ENCODE measurements at regions not wholly inside any gene's neighbourhood (a gene's known extent, or its start where the extent isn't known, plus 50 kb on each side); places are given as distances from the start of the nearest gene placed in this dataset.

DNA sequence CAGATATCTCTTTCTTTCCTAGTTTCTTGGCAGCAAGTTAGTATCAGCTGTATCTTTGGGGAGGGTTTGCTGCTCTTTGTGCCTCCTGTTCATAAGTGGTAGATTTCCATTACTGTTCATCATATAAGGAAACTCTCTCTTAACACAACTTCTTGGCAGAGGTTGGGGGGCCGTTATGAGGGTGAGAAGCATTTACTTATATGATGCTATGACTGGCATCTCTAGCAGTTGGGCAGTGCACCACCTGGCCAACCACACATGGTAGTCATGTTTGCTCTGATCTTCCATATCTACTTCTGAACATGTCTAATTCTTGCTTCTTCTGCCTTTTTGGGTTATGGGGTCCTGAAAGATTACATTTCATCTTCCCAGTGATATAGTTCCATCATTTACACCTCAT is 282.2 kb downstream of the CYRIA start:
- CTCF ChIA-PET: interaction anchor here (0.8 to 1.6 kb wide), 2 partner anchors 9 to 90 kb away, joined by 3 read pairs; no protein-coding TSS in a partner anchor
- H3K4me2 ChIP-seq: no peak overlapping the region
- no peak overlapping the region for H3K4me3 ChIP-seq (ENCODE audit: low read depth in 2 of 2, low read length in 1 of 2)
- H4K20me1 ChIP-seq (ENCODE audit: insufficient read depth): 0 out of 2 replicates have a peak, but pooled peaks cover 4% of the 10 kb centered on the region
- no peak for DNase-seq
- H3F3A ChIP-seq (replicated peaks; ENCODE audit: insufficient read depth): no peaks in the 10 kb centered on the region
- TF ChIP-seq RCOR1 (IDR thresholded peaks at IDR 0.05; ENCODE audit: low read length) (no peak), SMC3 (IDR thresholded peaks at IDR 0.05; ENCODE audit: low read depth, low read length) (no peak), ELF1 (IDR thresholded peaks at IDR 0.05) (no peak), PBX3 (IDR thresholded peaks at IDR 0.05) (no peak), RAD21 (IDR thresholded peaks at IDR 0.05; ENCODE audit: low read length) (no peak), NFIC (IDR thresholded peaks at IDR 0.05; ENCODE audit: borderline replicate concordance) (no peak), USF1 (IDR thresholded peaks at IDR 0.05; ENCODE audit: borderline replicate concordance, low read depth) (no peak), POLR2AphosphoS5 (IDR thresholded peaks at IDR 0.05; ENCODE audit: low read depth, low read length) (no peak), NRF1 (IDR thresholded peaks at IDR 0.05; ENCODE audit: low read depth, low read length) (no peak), TCF12 (IDR thresholded peaks at IDR 0.05) (no peak), JUND (IDR thresholded peaks at IDR 0.05) (no peak), SIN3A (IDR thresholded peaks at IDR 0.05; ENCODE audit: borderline replicate concordance, low read depth, low read length) (no peak)
- TF ChIP-seq, protein P1, sequence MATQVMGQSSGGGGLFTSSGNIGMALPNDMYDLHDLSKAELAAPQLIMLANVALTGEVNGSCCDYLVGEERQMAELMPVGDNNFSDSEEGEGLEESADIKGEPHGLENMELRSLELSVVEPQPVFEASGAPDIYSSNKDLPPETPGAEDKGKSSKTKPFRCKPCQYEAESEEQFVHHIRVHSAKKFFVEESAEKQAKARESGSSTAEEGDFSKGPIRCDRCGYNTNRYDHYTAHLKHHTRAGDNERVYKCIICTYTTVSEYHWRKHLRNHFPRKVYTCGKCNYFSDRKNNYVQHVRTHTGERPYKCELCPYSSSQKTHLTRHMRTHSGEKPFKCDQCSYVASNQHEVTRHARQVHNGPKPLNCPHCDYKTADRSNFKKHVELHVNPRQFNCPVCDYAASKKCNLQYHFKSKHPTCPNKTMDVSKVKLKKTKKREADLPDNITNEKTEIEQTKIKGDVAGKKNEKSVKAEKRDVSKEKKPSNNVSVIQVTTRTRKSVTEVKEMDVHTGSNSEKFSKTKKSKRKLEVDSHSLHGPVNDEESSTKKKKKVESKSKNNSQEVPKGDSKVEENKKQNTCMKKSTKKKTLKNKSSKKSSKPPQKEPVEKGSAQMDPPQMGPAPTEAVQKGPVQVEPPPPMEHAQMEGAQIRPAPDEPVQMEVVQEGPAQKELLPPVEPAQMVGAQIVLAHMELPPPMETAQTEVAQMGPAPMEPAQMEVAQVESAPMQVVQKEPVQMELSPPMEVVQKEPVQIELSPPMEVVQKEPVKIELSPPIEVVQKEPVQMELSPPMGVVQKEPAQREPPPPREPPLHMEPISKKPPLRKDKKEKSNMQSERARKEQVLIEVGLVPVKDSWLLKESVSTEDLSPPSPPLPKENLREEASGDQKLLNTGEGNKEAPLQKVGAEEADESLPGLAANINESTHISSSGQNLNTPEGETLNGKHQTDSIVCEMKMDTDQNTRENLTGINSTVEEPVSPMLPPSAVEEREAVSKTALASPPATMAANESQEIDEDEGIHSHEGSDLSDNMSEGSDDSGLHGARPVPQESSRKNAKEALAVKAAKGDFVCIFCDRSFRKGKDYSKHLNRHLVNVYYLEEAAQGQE (IDR thresholded peaks at IDR 0.05; ENCODE audit: low read depth, low read length): no peak
- TF ChIP-seq, protein P2, sequence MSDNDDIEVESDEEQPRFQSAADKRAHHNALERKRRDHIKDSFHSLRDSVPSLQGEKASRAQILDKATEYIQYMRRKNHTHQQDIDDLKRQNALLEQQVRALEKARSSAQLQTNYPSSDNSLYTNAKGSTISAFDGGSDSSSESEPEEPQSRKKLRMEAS (IDR thresholded peaks at IDR 0.05; ENCODE audit: low read depth): no peak
- H3K27me3 ChIP-seq (ENCODE audit: insufficient read depth): no peaks in the 10 kb centered on the region
- H3K27ac ChIP-seq (ENCODE audit: low read depth in 2 of 2, low read length in 1 of 2): no peak overlapping the region
- no peaks in the 10 kb centered on the region for H3K79me2 ChIP-seq (ENCODE audit: insufficient read depth)
- no peaks in the 10 kb centered on the region for H3K36me3 ChIP-seq (replicated peaks in 1 of 2; ENCODE audit: control insufficient read depth in 1 of 2, insufficient read depth in 2 of 2, low read length in 1 of 2)
- H3K4me1 ChIP-seq (ENCODE audit: control insufficient read depth in 1 of 2, insufficient read depth in 2 of 2, low read depth in 1 of 2, low read length in 1 of 2): peaks cover 0 to 5% of the 10 kb centered on the region in 2 experiments; a peak in 1 of 4 replicates
- 0% methylated on average over 1 of the region's 1 CpG for WGBS (ENCODE audit: low lambda C conversion rate)
- no peaks in the 10 kb centered on the region for H3K9me2 ChIP-seq
- H3K9me3 ChIP-seq: peaks cover 5% of the 10 kb centered on the region
- no peak overlapping the region for H3K9ac ChIP-seq
- no peak overlapping the region for H2AFZ ChIP-seq (ENCODE audit: low read depth)
- POLR2A ChIA-PET: no interaction called here
